Right lobe of liver (tissue), 4 donors: ENCODE measurements at regions not wholly inside any gene's neighbourhood (a gene's known extent, or its start where the extent isn't known, plus 50 kb on each side); places are given as distances from the start of the nearest gene placed in this dataset.

Source experiments
- CTCF ChIP-seq, 4 donors: fragments of 200-600 bp in 3 of 4; fragments of 450-650 bp in 1 of 4; IDR thresholded peaks; one replicate each; pipeline versions ENCODE4 v1.5.1 to v1.8.0; 2016 to 2022; ENCODE audit warnings: antibody characterized with exemption in 4 of 4, mild to moderate bottlenecking in 2 of 4
- POLR2A ChIP-seq: fragments of 450-650 bp; IDR thresholded peaks from one replicate; pipeline ENCODE4 v1.6.1; 2017; ENCODE audit warnings: antibody characterized with exemption, mild to moderate bottlenecking
- donor health status: DM: no; HTN: no; CAD: no.
- donor health status: DM: no; HTN: no; CAD: no.
- donor health status: DM: no; HTN: yes; CAD: no.

- no peak for TF ChIP-seq CTCF (IDR thresholded peaks at IDR 0.05)
- no peak for TF ChIP-seq POLR2A
Observed at GRCh38 chr11:119865661-119866156, 136.7 kb upstream of the NECTIN1 start.
